H7 (cell line): ENCODE measurements at regions not wholly inside any gene's neighbourhood (a gene's known extent, or its start where the extent isn't known, plus 50 kb on each side); places are given as distances from the start of the nearest gene placed in this dataset.
"Not testable (repeated sequence)": the region's sequence is repeated elsewhere in the genome, so short reads cannot be mapped to it uniquely, and the experiment has no call there.

ENCODE experiments used
- DNase-seq: peaks from one replicate; pipeline ENCODE4 v3.0.0; 2012
- H3K27me3 ChIP-seq: 2 replicates; pipeline ENCODE4 v1.6.0; 2011; ENCODE audit warnings: mild to moderate bottlenecking, low read length; ENCODE audit not compliant: control insufficient read depth, insufficient read depth
- H3K36me3 ChIP-seq: replicated peaks from 2 replicates; pipeline ENCODE4 v1.5.1; 2011; ENCODE audit warnings: low read length; ENCODE audit not compliant: control insufficient read depth, insufficient read depth
- H3K4me3 ChIP-seq: 2 replicates; pipeline ENCODE4 v1.5.1; 2011; ENCODE audit warnings: low read depth, mild to moderate bottlenecking, control low read depth, low read length, moderate library complexity; ENCODE audit not compliant: insufficient read depth

DNA sequence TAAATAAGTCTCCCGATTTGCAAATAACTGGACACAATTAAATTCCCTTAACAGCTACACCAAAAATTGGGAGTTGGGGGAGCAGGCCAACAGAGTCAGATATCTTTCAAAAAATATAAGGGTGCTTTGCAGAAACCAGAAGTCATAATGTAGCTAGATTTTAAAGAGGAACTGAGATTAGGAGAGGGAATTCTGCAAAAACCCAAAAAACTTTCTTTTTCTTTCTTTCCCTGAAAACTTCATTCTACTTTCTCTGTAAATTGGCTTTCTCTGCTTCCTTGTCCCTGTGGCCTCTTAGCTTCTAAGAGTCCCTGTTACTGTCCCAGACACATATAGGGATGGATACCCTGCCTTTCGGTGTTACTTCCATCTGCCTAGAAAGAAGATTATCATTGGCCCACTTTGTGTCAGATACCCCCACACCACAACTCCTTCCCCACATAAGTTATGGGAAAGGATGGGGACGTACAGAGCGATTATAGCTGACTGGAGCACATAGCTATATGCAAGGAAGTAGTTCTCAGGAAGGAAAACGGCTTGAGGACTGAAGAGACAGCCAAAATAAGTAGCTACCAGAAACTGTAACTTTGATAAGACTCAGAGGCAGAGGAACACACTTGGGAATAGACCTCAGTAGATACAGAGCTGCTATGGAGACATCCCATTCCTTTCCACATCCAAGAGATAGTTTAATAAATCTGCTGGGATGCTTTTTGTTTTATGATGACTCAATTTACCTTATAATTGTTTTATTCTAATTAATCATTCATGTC lies 129.1 kb upstream of the TGFBR2 start:
- Histone ChIP-seq H3K36me3 (no peaks in the 10 kb centered on the region), H3K27me3 (no peaks in the 10 kb centered on the region), H3K4me3 (no peak overlapping the region)
- no peak for DNase-seq

- not testable (repeated sequence) for DNase-seq, H3K27me3 ChIP-seq, H3K4me3 ChIP-seq, H3K36me3 ChIP-seq
Measured at GRCh38 chr3:30479737-30480136, 126.7 kb upstream of the TGFBR2 start.

- H3K36me3 ChIP-seq, H3K4me3 ChIP-seq, H3K27me3 ChIP-seq, DNase-seq: not testable (repeated sequence)
Measured at GRCh38 chr3:30480156-30480555, 126.2 kb upstream of the TGFBR2 start.

DNA sequence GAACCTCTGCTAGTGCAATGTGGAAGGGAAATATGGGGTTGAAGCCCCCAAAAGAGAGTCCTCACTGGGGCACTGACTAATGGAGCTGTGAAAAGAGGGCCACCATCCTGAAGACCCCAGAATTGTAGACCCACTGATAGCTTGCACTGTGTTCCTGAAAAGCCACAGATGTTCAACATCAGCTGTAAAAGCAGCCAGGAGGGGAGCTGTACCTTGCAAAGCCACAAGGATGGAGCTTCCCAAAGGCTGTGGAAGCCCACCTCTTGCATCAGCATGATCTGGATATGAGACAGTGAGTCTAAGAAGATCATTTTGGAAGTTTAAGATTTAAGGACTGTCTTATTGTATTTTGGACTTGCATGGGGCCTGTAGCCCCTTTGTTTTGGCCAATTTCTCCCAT lies 125.8 kb upstream of the TGFBR2 start:
- no peak for DNase-seq
- no peaks in the 10 kb centered on the region for H3K27me3 ChIP-seq
- H3K36me3 ChIP-seq: no peaks in the 10 kb centered on the region
- H3K4me3 ChIP-seq: no peak overlapping the region

GRCh38 chr3:30481241-30481640 lies 125.2 kb upstream of the TGFBR2 start:
- H3K27me3 ChIP-seq: no peaks in the 10 kb centered on the region
- DNase-seq: no peak

GRCh38 chr3:30484229-30484628 lies 122.2 kb upstream of the TGFBR2 start:
- not testable (repeated sequence) for H3K36me3 ChIP-seq, H3K27me3 ChIP-seq, H3K4me3 ChIP-seq, DNase-seq

More at GRCh38 chr3:30481241-30481640, 125.2 kb upstream of the TGFBR2 start:
- no peaks in the 10 kb centered on the region for H3K36me3 ChIP-seq
- H3K4me3 ChIP-seq: no peak overlapping the region

GRCh38 chr3:30486368-30486767 lies 120.0 kb upstream of the TGFBR2 start:
- no peak overlapping the region for H3K4me3 ChIP-seq
- H3K36me3 ChIP-seq: no peaks in the 10 kb centered on the region
- no peak for DNase-seq
- H3K27me3 ChIP-seq: no peaks in the 10 kb centered on the region

GRCh38 chr3:30488070-30488756 lies 118.2 kb upstream of the TGFBR2 start:
- DNase-seq: no peak
- H3K36me3 ChIP-seq: no peaks in the 10 kb centered on the region
- no peaks in the 10 kb centered on the region for H3K27me3 ChIP-seq
- H3K4me3 ChIP-seq: no peak overlapping the region

DNA sequence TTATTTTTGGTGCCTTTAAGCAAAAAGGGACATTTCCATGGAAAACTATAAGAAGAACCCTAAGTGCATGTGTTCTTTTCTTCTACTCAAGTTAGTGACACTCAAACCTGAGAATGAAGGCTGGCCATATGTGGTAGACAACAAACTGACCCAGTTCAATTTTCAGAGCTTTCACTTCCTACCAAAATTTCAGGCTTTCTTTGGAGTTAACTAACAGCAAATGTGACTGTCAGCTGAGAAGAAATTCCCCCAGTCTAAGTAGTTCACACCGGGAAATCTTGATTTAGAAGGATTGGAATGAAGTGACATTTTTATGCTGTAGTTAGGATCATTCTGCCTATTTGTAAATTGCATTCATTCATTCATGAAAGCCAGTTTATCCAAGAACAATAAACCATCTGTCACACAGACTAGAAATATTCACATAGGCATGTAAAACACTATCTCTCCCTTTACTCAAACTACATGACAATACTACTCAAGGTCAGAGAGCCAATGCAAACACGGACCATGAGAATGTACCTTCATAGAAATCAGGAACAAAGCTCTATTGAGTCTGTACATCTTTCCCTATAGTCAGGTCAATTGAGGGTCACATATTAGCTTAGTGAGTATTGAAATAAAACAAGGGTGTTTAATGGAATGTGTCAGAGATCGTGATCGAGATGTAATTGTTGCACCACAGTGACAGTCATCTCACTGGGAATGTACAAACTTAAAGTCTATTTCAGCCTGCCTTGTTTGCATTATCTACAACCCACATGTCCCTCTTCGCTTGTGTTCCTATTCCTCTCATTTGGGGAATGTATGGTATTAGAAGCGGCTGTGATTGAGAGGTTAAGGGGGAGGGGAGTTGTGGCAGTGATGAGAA lies 113.8 kb upstream of the TGFBR2 start:
- no peak for DNase-seq
- Histone ChIP-seq H3K4me3 (no peak overlapping the region), H3K36me3 (no peaks in the 10 kb centered on the region), H3K27me3 (no peaks in the 10 kb centered on the region)

- no peaks in the 10 kb centered on the region for H3K27me3 ChIP-seq
- DNase-seq: no peak
- no peaks in the 10 kb centered on the region for H3K36me3 ChIP-seq
- no peak overlapping the region for H3K4me3 ChIP-seq
Measured at GRCh38 chr3:30493911-30494311, 112.5 kb upstream of the TGFBR2 start.

GRCh38 chr3:30495172-30496065 lies 111.0 kb upstream of the TGFBR2 start:
- no peaks in the 10 kb centered on the region for H3K27me3 ChIP-seq
- DNase-seq: no peak
- no peak overlapping the region for H3K4me3 ChIP-seq
- H3K36me3 ChIP-seq: no peaks in the 10 kb centered on the region

GRCh38 chr3:30496066-30496966 lies 110.1 kb upstream of the TGFBR2 start:
- Histone ChIP-seq H3K36me3 (no peaks in the 10 kb centered on the region), H3K27me3 (no peaks in the 10 kb centered on the region), H3K4me3 (no peak overlapping the region)
- no peak for DNase-seq

GRCh38 chr3:30498587-30498967 lies 107.8 kb upstream of the TGFBR2 start:
- Histone ChIP-seq H3K27me3 (no peaks in the 10 kb centered on the region), H3K36me3 (no peaks in the 10 kb centered on the region), H3K4me3 (no peak overlapping the region)
- DNase-seq: no peak
